NCI-H82 treated with DMSO at 0.1 percent for 48 hours (cell line): ENCODE measurements at regions not wholly inside any gene's neighbourhood (a gene's known extent, or its start where the extent isn't known, plus 50 kb on each side); places are given as distances from the start of the nearest gene placed in this dataset.
A peak's percentile ranks its signal among the peaks of the same experiment; 100 is the strongest.
"Not testable (repeated sequence)": the region's sequence is repeated elsewhere in the genome, so short reads cannot be mapped to it uniquely, and the experiment has no call there.

Experiments used
- DNase-seq: peaks from one replicate; lab custom pipeline; 2025; ENCODE audit not compliant: unreplicated experiment; lab: John Stamatoyannopoulos, UW

GRCh38 chr6:165010556-165011535, 298.6 kb downstream of the C6orf118 start:
- no peak for DNase-seq

- DNase-seq: no peak
These were observed 300.4 kb downstream of the C6orf118 start for GRCh38 chr6:165008971-165009370.

GRCh38 chr6:165002866-165003265, 306.5 kb downstream of the C6orf118 start:
- no peak for DNase-seq

GRCh38 chr6:165002358-165002757, 307.0 kb downstream of the C6orf118 start:
- DNase-seq: no peak

- no peak for DNase-seq
These were observed 307.8 kb downstream of the C6orf118 start for GRCh38 chr6:165001502-165002157.

GRCh38 chr6:164998297-164998696, 311.1 kb downstream of the C6orf118 start:
- no peak for DNase-seq

- DNase-seq: no peak
These were observed 312.6 kb downstream of the C6orf118 start for GRCh38 chr6:164996838-164997237.

- no peak for DNase-seq
These were observed 317.8 kb downstream of the C6orf118 start for GRCh38 chr6:164991573-164991972.

- no peak for DNase-seq
These were observed 318.5 kb downstream of the C6orf118 start for GRCh38 chr6:164990901-164991300.

GRCh38 chr6:164982389-164982788, 327.0 kb downstream of the C6orf118 start:
- DNase-seq: no peak

- DNase-seq: no peak
These were observed 342.3 kb downstream of the C6orf118 start for GRCh38 chr6:164967102-164967501.

- DNase-seq: no peak
These were observed 346.6 kb downstream of the C6orf118 start for GRCh38 chr6:164962805-164963204.

- DNase-seq: no peak
These were observed 362.2 kb downstream of the C6orf118 start for GRCh38 chr6:164947164-164947563.

- DNase-seq: no peak
These were observed 367.1 kb downstream of the C6orf118 start for GRCh38 chr6:164942271-164942670.

GRCh38 chr6:164933238-164933794, 376.1 kb downstream of the C6orf118 start:
- DNase-seq: not testable (repeated sequence)

GRCh38 chr6:164929408-164929977, 379.9 kb downstream of the C6orf118 start:
- DNase-seq: no peak

GRCh38 chr6:164928728-164929407, 380.5 kb downstream of the C6orf118 start:
- DNase-seq: no peak

- DNase-seq: peak; percentile 8
These were observed 381.2 kb downstream of the C6orf118 start for GRCh38 chr6:164928057-164928727.

GRCh38 chr6:164927288-164928056, 381.9 kb downstream of the C6orf118 start:
- peak; percentile 35 for DNase-seq

- DNase-seq: no peak
These were observed 382.7 kb downstream of the C6orf118 start for GRCh38 chr6:164926686-164927085.
